ENCODE measurements at regions not wholly inside any gene's neighbourhood (a gene's known extent, or its start where the extent isn't known, plus 50 kb on each side); places are given as distances from the start of the nearest gene placed in this dataset.

DNA sequence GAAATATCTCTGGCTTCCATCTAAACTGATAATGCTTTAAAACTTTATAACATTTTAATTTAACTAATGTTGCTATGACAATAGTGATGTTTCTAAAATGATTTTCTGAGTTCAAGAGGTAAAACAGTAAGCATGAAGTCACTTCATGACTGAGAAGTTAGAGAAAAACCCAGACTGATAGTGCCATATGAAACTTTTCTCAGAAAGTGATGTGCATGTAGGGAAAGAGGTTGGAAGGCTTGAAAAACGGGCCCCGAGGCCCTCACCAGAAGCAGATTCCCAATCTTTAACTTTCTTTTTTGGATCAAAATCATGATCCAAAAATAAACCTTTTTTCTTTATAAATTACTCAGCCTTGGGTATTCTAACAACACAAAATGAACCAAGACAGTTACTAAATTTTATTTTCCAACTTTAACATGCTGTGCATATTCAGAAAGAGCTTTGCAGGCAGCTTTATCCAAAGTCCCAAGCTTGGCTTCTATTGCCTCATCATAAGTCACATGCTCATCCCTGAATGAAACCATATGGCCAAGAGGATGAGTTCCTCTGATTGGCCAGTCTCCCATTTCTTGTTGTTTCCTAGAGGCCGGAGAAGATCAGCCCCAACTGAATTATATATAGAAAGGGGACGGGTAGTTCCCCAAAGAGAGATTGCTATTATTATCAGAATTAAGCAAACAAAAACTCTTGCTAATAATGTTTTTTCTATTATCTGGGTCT is 357.6 kb upstream of the SALL1 start:
- TF ChIP-seq, protein P1, sequence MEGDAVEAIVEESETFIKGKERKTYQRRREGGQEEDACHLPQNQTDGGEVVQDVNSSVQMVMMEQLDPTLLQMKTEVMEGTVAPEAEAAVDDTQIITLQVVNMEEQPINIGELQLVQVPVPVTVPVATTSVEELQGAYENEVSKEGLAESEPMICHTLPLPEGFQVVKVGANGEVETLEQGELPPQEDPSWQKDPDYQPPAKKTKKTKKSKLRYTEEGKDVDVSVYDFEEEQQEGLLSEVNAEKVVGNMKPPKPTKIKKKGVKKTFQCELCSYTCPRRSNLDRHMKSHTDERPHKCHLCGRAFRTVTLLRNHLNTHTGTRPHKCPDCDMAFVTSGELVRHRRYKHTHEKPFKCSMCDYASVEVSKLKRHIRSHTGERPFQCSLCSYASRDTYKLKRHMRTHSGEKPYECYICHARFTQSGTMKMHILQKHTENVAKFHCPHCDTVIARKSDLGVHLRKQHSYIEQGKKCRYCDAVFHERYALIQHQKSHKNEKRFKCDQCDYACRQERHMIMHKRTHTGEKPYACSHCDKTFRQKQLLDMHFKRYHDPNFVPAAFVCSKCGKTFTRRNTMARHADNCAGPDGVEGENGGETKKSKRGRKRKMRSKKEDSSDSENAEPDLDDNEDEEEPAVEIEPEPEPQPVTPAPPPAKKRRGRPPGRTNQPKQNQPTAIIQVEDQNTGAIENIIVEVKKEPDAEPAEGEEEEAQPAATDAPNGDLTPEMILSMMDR (IDR thresholded peaks at IDR 0.05; ENCODE audit: poor library complexity) = no peak
- TF ChIP-seq EZH2 (IDR thresholded peaks at IDR 0.05; ENCODE audit: borderline replicate concordance) (no peak), EZH2phosphoT487 (IDR thresholded peaks at IDR 0.05; ENCODE audit: low read depth, severe bottlenecking, unreplicated experiment) (no peak)
